Ureter (tissue), 1 donor: ENCODE measurements at regions not wholly inside any gene's neighbourhood (a gene's known extent, or its start where the extent isn't known, plus 50 kb on each side); places are given as distances from the start of the nearest gene placed in this dataset.
"Not testable (repeated sequence)": the region's sequence is repeated elsewhere in the genome, so short reads cannot be mapped to it uniquely, and the experiment has no call there.

Experiments
- DNase-seq: peaks from one replicate; pipeline ENCODE4 v3.0.0-alpha.2; 2020; ENCODE audit warnings: low spot score
- donor health status: DM: yes; HTN: yes; CAD: no.

DNA sequence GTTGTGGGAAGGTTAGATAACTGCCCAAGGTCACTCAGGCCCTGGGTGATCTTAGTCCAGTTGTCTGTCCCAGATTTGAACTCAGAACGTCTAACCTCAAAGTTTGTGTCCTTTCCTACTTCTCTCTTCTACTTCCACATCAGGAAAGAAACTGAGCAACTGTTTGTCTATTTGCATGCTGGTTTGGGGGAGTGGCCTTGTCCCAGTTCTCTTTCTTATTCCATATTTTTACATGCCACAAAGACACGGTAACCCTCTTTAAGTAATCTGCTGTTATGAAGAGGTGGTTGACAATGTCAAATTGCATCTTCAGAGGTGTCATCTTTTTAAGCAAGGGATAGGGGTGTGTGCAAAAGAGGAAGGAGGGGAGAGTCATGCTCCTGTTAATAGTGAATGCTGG lies 432.5 kb downstream of the HS3ST3B1 start:
- DNase-seq, result no peak

DNA sequence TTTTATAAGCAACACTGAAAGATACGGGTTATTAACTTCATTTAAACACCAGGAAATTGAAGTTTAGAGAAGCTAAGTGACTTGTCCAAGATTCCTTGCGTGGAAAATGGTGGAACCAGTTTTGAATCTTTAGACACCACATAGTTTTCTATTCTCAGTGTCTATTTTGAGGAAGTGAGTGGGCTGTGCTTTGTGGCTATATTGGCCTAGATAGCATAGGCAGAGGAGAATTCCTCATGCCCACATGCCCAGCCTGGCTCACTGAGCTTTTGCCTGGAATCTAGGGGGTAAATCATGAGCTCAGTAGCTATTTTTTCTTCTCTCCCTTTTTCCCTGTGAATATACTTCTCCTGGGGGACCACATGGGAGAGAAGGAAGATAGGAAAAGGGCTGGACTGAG lies 431.3 kb downstream of the HS3ST3B1 start:
- no peak for DNase-seq

DNA sequence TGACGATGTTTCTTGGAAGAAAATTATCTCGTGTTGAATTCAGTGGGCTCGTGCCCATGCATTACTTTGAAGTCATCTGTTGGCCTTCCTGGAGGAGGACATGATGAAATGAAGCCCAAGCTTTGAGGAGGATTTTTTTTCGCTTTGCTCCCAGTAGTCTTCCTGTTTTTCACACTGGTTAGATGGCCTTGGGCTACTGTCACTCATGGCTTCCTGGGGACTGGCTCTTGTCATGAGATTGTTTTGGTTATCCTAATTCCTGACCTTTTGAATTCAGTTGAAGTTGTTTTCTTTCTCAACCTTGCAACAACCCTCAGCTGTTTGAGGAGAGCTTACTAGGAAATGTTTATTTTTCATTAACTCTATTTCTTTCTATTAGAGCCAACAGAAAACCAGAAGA lies 430.7 kb downstream of the HS3ST3B1 start:
- DNase-seq, result no peak

DNA sequence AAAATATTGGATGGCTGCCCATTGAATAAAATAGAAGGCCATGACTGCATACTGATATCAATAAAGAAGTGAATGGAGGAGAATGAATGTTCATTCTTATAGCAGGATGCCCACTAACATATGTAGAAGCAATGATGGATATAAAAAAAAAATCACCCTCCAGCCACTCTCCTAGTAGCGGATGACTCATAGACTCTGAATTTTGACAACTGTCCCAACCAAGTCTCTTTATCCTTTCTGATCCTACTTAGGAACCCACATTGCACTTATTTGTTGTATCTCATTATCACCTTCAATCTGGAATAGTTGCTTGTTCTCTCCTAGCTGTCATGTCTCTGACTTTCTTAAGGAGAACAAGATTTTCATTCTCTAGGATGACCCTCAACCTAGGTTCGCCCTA lies 429.9 kb downstream of the HS3ST3B1 start:
- DNase-seq, result no peak

DNA sequence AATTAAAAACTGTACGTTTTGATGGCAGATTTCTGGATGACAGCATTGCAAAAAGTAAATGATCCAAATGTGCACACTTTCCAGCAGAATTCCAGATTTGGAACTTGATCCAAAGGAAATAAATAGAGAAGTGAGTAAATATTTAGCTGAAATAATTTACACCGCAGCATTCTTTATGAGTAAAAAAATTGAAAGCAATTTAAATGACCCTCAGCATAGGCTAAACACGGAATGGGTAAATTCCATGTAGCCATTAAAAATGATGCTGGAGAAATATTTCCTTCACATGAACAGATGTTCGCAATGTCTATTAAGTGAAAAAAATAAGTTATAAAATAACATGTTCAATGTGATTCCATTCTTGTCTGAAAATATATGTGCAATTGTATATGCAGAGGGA lies 424.8 kb downstream of the HS3ST3B1 start:
- DNase-seq, result no peak

DNA sequence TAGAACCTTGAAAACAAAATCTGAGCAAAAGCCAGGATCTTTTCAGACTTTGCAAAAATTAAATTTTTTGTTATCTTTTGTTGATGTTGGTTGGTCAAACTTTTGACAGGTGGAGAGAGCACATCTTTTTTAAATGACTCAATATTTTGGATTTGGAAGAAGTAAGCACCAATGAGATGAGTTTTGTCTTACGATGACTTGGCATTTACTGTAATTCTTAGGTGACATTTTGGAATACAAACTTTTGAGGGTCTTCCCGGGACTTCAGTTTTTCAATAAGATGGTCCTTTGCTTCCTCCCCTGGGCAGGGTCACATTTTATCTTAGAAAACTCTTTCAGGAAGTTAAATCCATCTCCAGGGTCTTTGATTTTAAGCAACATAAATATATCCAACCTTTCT lies 423.9 kb downstream of the HS3ST3B1 start:
- no peak for DNase-seq

DNA sequence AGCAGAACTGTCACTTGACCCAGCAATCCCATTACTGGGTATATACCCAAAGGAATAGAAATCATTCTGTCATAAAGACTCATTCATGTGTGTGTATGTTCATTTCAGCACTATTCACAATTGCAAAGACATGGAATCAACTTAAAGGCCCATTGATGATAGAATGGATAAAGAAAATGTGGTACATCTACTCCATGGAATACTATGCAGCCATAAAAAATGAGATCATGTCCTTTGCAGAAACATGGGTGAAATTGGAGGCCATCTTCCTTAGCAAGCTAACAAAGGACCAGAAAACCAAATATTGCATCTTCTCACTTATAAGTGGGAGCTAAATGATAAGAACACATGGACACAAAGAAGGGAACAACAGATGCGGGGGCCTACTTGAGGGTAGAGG lies 422.5 kb downstream of the HS3ST3B1 start:
- DNase-seq, result not testable (repeated sequence)

DNA sequence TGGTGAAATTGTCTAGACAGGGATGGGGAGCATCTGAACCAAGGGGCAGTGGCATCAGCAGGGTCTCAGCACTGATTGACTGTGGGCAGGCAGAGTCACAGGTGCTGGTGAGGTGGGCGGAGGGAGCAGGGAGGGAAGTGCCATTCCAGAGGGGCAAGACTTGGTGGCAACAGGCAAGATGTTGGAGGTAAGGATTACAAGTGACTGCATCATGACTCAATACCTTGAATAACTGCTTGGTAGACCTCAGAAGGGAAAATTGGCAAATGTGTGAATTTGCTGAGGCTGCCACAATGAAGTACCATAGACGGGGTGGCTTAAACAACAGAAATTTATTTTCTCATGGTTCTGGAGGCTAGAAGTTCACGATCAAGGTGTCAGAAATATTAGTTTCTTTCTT lies 419.1 kb downstream of the HS3ST3B1 start:
- no peak for DNase-seq

DNA sequence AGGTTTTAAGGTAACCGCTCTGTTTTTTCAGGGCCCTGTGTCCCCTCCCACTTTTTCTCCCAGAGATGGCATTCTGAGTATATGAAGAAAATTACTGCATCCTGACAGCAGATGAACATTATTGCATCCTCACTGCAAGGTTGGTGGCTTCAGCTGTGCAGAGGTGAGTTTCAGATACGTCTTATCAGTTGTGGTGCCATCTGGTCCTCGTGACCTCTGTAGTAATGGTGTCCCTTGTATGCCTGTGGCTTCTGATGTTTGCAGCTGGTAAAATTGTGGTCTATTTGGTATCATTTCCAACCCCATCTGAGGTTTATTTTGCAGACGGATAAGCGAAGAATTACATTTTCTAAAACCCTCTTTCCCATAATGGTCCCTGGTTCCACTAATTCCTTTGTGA lies 417.0 kb downstream of the HS3ST3B1 start:
- DNase-seq, result no peak

DNA sequence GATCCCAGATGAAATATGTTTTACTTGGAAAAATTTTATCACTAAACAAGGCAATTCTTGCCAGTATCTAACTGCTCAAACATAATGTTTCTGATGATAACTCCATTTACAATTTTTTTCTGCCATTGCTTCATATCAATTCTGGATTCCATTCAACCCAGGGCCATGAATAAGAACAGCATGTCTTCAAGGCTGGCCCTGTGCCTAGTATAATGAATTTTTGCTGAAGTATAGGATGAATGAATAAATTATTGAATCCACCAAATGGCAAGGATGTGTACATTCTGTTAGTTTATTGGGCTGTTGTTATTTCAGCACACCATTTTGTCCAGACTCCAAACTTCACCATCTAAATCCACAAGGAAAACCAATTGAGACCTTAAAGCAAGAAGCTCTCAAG lies 414.7 kb downstream of the HS3ST3B1 start:
- no peak for DNase-seq

DNA sequence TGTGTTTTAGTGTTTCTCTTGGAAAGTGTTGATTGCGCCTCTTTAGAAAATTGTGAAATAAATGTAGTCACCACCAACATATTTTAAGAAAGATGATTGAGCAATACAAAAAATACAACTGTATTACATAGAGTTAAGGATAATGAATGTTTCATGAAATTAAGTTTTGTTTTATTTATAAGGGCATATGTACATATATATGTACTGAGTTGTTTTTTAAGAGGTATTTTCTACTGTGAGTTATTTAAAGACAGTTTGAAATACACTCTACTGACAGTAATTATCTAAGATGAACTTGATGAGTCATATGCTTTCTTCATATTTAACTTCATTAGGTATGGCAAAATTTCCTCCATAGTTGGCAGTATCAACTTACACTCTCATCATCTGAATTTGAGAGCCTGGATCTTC lies 411.7 kb downstream of the HS3ST3B1 start:
- DNase-seq, result no peak

DNA sequence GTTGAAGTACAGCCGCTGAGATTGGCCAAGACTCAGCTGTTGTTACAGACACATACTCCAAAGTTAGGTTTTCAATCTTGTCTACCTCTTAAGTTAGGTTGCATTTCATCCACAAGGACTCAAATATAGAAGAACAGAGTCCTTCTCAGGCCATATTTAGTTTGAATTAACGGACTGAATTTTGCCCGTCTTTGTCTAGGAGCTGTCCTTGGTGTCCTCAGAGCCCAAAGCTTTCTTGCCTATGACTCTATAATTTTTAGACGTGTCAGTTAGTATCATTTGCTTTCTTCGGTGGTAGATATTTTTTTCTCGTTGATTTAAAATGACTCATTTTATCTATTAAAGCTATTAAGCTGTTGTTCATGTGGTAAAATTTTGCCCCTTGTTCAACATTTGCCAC lies 403.2 kb downstream of the HS3ST3B1 start:
- no peak for DNase-seq

DNA sequence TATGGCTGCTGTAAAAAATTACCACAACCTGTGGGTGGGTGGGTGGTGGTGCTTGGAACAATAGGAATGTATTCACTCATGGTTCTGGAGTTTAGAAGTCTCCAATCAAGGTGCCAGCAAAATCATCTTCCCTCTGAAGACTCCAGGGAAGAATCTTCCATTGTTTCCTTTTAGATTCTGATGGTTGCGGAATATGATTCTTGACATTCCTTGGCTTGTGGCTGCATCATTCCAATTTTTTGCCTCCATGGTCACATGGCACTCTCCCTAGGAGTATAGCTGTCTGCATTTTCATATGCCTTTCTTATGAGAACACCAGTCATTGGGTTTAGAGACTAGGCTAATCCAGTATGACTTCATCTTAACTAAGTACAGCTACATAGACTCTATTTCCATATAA lies 401.0 kb downstream of the HS3ST3B1 start:
- no peak for DNase-seq

DNA sequence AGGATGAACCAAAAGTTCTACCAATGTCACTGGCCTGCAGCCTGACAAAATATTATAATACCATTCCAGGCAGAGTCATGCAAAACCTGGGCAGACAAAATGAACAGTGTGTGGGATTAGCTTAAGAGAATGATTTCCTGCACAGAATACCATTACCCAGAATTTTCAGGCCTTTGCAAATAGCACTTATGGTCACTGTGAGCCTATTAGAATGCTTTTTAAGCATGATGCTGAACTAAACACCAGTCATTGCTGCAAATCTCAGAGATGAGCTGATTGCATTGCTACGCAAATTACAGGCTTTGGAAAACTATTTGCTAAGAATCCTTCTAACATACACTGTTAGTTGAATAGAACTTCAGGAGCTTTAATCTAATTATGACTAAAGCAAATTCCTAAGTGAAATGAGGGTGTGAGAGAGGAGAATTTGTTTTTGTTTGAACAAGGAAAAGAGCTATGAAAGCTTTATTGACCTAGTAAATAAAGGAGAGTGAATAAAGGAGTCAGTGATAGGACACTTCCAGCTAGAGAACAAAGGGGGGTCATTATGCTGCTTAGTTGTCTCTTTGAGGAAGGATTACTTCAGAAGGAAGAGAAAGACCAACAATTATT lies 398.8 kb downstream of the HS3ST3B1 start:
- no peak for DNase-seq

DNA sequence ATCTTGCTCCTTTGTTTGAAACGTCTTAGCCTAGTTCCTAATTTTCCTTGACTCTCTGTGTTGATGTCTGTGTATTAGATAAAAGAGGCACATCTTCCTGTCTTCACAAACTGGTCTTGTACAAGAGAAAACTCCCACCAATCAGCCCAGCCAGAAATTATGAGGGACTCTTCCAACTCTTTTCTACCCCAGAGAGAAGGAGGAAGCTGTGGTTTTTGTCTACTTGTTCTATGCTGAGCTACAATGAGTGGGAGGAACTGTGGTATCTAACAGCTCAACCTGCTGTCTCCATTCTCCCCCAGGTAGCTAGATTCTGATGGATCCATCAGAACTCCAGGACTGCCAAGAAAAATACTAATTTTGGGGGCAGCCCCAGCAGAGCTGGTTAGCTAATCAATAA lies 392.5 kb downstream of the HS3ST3B1 start:
- DNase-seq, result no peak

DNA sequence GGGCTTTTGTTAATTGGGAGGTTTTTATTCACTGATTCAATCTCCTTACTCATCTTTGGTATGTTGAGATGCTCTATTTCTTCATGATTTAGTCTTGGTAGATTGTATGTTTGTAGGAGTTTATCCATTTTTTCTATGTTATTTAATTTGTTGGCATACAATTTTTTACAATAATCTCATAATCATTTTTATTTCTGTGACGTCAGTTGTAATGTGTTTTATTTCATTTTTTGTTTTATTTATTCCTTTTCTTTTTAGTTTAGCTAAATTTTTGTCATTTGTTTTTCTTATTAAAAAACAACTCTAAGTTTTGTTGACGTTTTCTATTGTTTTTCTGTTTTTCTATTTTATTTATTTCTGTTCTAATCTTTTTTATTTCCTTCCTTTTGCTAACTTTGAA lies 389.8 kb downstream of the HS3ST3B1 start:
- no peak for DNase-seq

DNA sequence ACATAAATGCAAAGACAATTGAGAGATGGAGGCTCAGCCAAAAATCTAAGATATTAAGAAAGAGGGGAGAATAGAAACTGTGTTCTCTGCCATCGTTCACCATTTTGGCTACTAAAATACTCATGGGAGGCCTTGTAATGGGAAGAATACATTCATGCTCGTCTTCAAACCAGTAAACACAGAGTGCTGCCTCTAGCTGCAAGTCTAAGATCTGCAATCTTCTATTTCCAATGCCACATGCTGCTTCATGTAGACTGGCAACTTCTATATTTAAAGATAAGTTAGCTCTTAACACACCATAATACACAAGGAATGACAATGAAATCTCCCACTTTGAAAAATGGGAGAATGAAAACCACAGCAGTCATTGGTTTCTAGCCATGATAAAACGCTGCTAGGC lies 387.3 kb downstream of the HS3ST3B1 start:
- DNase-seq, result no peak

DNA sequence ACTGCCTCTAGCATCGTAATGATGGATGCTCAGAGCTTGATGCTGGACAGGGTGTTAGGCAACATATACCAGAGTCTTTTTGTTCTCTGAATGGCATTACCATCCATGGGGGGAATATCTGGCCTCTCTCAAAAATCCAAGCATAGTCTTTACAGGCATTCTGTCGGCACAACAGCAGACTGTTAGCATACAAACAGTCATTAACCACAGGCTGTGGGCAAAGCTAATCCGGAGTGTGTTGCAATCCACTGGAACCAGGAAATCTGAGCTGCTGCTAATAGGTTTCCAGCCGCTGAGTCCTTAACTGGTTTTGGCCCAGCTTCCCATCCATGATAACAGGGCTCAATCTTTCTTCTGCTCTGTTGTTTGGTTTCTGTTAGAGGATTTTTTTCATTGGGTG lies 371.9 kb downstream of the HS3ST3B1 start:
- no peak for DNase-seq

DNA sequence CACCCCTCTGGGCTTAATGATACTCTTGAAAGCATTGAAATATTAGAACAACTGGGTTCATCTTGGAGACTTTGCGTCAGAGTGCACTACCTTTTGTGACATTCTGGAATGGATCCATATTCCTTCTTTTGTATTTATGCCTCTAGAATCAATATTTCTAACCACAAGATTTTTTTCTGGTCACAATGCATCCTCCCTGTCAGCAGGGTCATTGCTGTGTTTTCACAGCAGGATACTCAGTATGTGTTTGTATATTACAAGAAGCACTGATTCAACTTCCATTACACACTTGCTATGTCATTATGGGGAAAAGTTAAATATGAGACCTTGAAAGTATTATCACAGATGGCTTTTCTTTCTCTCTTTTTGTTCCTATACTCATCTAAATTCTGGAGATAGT lies 370.0 kb downstream of the HS3ST3B1 start:
- no peak for DNase-seq

DNA sequence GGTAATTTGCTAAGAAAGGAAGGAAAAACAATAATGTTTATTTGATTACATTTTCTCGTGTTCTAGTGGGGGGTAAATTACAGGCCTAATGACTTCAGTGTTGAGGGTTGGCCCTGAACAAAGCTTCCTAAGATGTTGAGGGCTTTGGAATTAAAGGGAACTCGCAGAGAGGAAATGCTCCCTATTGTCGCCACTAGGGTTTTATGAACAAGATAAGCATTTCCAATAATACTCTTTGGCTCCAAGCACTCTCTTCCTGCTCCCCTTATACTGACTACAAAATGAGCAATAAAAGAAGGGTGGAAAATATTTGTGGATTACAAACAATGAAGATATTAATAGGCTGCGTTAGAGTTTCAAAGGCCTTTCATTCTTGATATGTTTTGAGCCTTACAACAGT lies 363.6 kb downstream of the HS3ST3B1 start:
- no peak for DNase-seq

DNA sequence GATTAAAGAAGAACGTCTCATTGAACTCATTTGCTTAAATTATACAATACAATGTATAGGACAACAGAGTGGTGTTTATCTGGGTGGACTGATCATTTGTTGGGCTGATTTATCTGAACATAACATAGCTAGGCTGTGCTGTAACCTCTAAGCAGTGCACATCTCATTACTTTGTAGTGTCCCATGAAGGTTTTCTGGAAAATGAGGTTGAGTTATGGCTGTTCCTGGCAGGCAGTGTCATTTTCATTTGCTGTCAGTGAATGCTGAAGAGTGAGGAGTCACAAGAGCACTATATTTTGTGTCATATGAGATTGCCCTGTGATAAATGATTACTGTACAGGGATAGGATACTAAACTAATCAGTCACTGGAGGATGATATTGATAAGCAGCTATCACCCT lies 340.2 kb downstream of the HS3ST3B1 start:
- DNase-seq, result no peak

DNA sequence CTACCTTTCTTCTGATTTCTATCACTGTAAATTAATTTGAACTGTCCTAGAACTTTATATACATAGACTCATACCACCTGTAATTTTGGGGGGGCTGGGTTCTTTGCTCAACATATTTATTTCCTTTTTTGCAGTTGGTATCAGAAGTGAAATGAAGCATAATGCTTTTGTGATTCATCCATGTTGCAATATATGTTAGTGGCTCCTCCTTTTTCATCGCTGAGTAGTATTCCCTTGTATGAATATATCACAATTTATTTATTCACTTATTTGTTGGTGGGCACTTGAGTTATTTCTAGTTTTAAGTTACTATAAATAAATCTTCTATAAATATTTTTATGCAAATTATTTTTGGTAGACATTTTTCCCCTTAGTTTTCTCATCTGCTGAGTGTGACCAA lies 336.4 kb downstream of the HS3ST3B1 start:
- DNase-seq, result no peak

DNA sequence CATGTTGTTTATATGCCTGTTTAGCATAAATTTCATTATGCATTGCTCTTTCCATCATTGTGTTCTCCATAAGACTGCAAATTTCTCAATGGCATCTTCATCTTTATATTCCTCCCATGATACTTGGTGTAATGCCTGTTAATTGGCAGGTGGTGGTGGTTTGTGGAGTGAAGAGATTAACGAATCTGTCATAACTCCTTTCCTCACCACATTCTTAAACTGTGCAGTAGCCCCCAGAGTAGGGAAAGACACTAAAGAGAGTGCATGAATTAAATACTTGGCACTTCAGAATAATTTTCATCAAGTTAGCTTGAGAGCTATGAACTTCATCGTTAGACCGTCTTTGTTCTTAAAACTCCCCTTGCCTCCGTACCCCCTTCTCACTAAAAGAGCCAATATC lies 329.7 kb downstream of the HS3ST3B1 start:
- DNase-seq, result no peak

DNA sequence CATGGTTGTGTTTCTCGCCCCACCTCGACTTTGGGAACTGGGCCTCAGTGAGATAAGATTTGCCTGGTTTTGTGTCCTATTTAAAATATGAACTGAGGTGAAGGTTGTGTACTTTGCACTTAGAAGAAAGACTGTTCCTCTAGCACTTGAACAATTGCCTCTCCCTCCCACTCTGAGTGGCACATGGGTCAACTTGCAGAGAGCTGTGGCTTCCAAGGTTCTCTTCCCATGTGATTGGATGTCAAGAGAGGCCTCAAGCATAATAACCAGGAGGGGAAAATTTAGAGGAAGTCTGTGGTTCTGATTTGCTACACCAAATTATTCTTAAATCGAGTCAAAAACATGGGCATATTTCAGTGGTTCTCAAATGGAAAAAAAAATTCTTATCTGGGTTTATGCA lies 329.2 kb downstream of the HS3ST3B1 start:
- DNase-seq, result no peak

DNA sequence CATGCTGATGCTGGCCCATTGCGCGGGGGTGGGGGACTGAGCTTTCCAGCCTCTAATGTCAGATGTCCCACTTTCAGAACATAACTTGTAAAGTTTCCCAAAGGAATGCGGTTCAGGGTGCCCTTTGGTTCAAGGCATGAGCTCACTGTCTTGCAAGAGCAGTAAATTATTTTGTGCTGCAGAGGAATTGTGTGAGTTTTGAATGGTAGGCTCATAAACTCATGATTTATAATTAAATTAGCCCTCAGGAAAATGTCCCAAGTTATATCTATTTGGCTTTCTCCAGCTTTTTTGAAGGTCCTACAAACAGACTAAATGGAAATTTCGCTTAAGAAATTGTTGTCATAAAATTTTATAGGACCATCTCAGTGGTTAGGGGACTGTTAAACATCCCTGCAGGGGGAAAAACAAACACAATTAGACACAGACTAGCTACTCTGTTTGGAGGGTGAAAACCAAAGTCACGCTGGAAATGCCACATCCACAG lies 321.8 kb downstream of the HS3ST3B1 start:
- peak; percentile 43 for DNase-seq
